Activated CD8-positive, alpha-beta memory T cell treated with anti-CD3 and anti-CD28 coated beads, Interleukin-2, amount 50 U/mL, for 4 hours (primary cell): ENCODE measurements at regions not wholly inside any gene's neighbourhood (a gene's known extent, or its start where the extent isn't known, plus 50 kb on each side); places are given as distances from the start of the nearest gene placed in this dataset.

ENCODE experiments used
- DNase-seq: peaks from one replicate; pipeline ENCODE4 v3.0.0-alpha.2; 2020

GRCh38 chr9:89890326-89890980 is 285.6 kb downstream of the GADD45G start:
- no peak for DNase-seq

- DNase-seq, result no peak
These were observed 286.4 kb downstream of the GADD45G start for GRCh38 chr9:89891221-89891590.

- DNase-seq, result no peak
These were observed 286.9 kb downstream of the GADD45G start for GRCh38 chr9:89891591-89892304.

- DNase-seq, result no peak
These were observed 288.1 kb downstream of the GADD45G start for GRCh38 chr9:89892920-89893319.

- DNase-seq, result no peak
These were observed 289.1 kb downstream of the GADD45G start for GRCh38 chr9:89893886-89894285.

GRCh38 chr9:89896806-89897340 is 292.1 kb downstream of the GADD45G start:
- DNase-seq, result no peak

- no peak for DNase-seq
These were observed 294.8 kb downstream of the GADD45G start for GRCh38 chr9:89899573-89899972.

GRCh38 chr9:89901920-89902319 is 297.1 kb downstream of the GADD45G start:
- DNase-seq, result no peak

GRCh38 chr9:89902450-89903140 is 297.8 kb downstream of the GADD45G start:
- no peak for DNase-seq

GRCh38 chr9:89903141-89903475 is 298.3 kb downstream of the GADD45G start:
- no peak for DNase-seq

GRCh38 chr9:89905606-89906338 is 301.0 kb downstream of the GADD45G start:
- DNase-seq, result no peak

- no peak for DNase-seq
These were observed 307.2 kb downstream of the GADD45G start for GRCh38 chr9:89911721-89912604.

GRCh38 chr9:89912605-89912953 is 307.8 kb downstream of the GADD45G start:
- no peak for DNase-seq

- no peak for DNase-seq
These were observed 310.4 kb downstream of the GADD45G start for GRCh38 chr9:89915187-89915586.

GRCh38 chr9:89916001-89916597 is 311.3 kb downstream of the GADD45G start:
- DNase-seq, result no peak

- DNase-seq, result no peak
These were observed 313.0 kb downstream of the GADD45G start for GRCh38 chr9:89917861-89918260.

- no peak for DNase-seq
These were observed 314.4 kb downstream of the GADD45G start for GRCh38 chr9:89919171-89919681.

GRCh38 chr9:89920131-89920530 is 315.3 kb downstream of the GADD45G start:
- DNase-seq, result no peak

- no peak for DNase-seq
These were observed 316.1 kb downstream of the GADD45G start for GRCh38 chr9:89920951-89921350.

- DNase-seq, result no peak
These were observed 317.3 kb downstream of the GADD45G start for GRCh38 chr9:89922099-89922498.

GRCh38 chr9:89923174-89923573 is 318.4 kb downstream of the GADD45G start:
- no peak for DNase-seq
